Femur (tissue), 1 donor: ENCODE measurements at regions not wholly inside any gene's neighbourhood (a gene's known extent, or its start where the extent isn't known, plus 50 kb on each side); places are given as distances from the start of the nearest gene placed in this dataset.
"Not testable (repeated sequence)": the region's sequence is repeated elsewhere in the genome, so short reads cannot be mapped to it uniquely, and the experiment has no call there.

Experiments used
- DNase-seq: peaks from one replicate; pipeline ENCODE4 v3.0.0-alpha.2; 2017

DNA sequence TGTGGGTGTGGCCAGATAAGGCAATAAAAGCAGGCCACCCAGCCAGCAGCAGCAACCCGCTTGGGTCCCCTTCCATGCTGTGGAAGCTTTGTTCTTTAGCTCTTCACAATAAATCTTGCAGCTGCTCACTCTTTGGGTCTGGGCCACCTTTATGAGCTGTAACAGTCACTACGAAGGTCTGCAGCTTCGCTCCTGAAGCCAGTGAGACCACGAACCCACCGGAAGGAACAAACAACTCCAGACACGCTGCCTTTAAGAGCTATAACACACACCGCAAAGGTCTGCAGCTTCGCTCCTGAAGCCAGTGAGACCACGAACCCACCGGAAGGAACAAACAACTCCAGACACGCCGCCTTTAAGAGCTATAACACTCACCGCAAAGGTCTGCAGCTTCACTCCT, 172.1 kb upstream of the AGTR1 start:
- DNase-seq = not testable (repeated sequence)

DNA sequence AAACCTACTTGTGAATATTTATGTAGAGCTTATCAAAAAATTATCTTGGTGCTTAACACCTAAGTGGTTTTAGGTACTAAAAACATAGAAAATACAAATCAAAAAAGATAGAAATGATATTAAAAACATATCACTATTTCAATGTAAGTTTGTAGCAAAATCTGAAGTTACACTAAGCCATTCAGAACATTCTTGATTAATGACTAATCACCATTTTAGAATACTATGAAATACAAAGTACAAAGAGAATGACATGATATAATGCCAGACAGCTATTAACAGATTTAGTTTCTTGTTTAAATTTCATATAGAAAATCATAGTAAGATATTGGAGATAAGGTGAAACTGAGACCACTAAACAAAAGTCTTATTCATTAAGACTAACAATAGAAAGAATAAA, 169.7 kb upstream of the AGTR1 start:
- no peak for DNase-seq

GRCh38 chr3:148531836-148532235, 165.9 kb upstream of the AGTR1 start:
- no peak for DNase-seq

DNA sequence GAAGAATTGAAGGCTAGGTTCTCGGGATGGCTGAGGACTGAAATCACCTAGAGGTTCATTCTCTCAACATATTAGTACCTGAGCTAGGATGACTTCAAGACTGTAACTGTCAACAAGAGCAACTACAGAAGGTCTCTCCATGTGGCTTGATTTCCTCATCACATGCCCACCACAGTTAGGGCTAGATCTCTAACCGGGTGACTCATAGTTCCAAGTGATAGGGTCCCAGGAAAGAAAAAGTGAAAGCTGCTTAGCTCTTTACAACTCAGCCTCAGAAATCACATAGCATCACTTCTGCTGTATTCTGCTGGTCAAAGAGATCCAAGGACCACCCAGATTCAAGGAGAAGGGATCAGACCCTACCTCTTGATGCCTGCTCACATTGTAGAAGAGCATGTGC, 165.4 kb upstream of the AGTR1 start:
- no peak for DNase-seq

GRCh38 chr3:148532774-148533173, 164.9 kb upstream of the AGTR1 start:
- no peak for DNase-seq

GRCh38 chr3:148534089-148534988, 163.4 kb upstream of the AGTR1 start:
- no peak for DNase-seq

DNA sequence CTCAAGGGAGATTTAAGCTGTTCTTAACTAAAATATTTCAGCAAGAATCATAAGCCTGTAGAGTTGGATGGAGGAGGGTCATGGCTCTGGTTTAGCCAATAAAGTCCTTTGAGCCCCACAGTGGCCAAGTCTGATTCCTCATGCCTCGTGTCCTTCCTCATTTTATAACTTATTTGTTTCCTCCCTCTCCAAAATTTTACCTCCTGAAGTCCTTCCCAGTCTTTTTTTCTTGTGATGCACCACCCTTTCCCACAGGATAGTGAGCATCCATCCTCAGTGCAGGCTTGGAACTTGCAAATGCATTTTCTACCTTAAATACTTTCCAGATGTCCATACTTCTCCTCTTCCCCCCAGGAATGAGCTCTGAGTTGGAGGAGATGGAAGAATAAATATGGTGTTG, 162.7 kb upstream of the AGTR1 start:
- DNase-seq = peak; percentile 44

GRCh38 chr3:148540266-148540665, 157.4 kb upstream of the AGTR1 start:
- no peak for DNase-seq

DNA sequence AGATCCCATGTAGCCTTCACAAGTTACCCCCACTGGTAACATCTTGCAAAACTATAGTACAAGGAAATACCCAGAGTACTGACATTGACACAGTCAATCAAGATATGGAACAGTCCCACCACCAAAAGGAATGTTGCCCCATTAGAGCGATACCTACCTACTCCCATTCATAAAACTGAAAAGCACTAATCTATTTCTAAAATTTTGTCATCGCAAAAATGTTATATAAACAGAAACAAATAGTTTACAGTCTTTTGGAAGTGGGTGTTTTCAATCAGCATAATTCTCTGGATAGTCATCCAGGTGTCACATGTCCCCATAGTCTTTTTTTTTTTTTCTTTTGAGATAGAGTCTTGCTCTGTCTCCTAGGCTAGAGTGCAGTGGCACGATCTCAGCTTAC, 156.9 kb upstream of the AGTR1 start:
- DNase-seq = no peak

DNA sequence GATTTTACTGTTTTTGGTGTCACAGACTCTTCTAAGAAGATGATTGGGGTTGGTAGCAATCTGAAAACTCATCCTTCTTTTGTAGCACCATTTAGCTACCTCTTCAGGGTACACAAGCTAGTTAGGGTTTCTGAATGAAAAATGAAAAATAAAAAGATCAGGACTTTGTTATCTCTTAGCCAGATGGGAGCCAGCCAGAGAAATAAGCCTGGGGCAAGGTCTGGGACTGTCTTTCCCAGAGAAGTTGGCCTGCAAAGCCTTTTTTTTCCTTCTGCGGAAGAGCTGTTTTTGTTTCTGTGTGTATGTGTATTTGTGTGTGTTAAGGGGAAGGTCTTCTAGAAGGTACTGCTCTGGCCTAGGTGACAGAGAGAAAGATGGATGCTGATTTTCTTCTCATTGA, 150.7 kb upstream of the AGTR1 start:
- no peak for DNase-seq

- DNase-seq = no peak
These were observed 145.9 kb upstream of the AGTR1 start for GRCh38 chr3:148551767-148552260.

GRCh38 chr3:148554367-148554766, 143.3 kb upstream of the AGTR1 start:
- no peak for DNase-seq

DNA sequence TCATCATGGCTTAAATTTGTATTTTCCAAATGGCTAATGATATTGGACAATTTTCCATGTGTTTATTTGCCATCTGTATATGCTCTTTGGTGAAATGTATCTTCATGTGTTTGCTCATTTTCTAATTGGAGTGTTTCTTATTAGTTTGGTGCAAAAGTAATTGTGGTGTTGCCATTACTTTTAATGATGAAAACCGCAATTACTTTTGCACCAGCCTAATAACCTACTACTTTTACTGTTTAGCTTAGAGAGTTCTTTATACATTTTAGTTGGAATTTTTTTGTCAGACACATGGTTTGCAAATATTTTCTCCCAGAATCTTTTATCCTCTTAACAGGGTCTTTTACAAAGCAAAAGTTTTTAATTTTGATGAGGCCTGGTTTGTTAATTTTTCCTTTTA, 141.0 kb upstream of the AGTR1 start:
- DNase-seq = no peak

GRCh38 chr3:148577579-148577978, 120.1 kb upstream of the AGTR1 start:
- not testable (repeated sequence) for DNase-seq

DNA sequence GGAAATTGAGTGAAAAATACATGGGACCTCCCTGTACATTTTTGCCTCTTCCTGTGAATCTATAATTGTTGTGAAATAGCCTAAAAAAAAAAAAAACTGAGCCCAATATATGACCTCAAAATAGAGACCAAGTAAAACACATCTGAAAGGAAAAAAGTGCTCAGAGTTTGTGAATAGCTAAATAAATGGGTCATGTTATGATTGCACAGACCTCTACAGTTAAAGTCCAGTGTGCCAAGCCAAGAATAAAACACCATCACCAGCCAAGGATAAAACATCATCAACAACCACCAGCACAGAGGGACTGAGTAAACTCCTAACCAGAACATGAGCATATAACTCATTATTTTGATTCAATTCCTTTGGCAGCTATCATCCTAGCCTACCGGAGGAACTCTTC, 115.6 kb upstream of the AGTR1 start:
- DNase-seq = no peak

- DNase-seq = no peak
These were observed 113.9 kb upstream of the AGTR1 start for GRCh38 chr3:148583793-148584192.

DNA sequence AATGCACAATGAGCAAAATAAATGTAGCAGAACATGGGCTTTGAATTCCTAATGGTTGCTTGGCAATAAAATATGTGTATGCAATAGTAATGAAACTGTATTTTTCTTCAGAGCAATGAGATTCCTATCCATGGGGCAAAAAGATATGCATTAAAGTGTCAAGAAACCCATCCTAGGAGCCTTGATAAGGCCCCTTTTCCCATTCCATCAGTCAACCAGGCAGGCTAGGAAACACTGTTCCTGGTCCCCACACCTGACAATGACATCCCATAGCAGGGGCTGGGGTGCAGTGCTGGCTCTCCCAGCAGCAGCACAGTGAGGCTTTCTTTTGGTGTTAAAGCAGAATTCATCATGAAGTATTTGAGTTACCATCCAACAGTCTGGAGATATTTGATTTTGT, 113.3 kb upstream of the AGTR1 start:
- DNase-seq = no peak

DNA sequence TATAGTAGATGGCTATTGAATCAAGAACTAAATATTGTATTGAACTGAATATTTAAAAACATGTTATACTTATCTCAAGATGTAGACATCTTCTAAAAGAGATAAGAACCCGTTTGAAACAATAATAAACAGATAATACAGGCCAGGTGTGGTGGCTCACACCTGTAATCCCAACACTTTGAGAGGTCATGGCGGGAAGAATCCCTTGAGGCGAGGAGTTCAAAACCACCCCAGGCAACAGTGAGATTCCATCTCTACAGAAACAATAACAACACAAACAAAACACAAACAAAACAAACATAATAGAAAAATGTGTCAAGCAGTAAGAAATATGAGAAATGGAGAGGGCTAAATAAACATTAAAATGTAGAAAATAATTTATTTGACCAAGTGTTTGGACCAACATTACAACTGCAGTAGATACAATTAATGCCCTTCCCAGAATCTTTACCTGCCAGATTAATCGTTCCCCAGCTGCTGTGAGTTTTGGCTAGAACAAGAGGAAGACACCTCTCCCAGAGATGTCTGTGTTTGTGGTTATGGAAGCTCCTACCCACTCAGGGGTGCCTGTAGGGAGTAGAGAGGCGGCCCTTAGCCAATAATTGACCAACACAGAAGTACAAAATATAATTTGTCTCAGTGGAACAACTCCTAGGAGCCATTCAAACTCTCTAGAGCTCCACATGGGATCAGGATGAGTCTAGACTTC, 111.9 kb upstream of the AGTR1 start:
- DNase-seq = no peak

DNA sequence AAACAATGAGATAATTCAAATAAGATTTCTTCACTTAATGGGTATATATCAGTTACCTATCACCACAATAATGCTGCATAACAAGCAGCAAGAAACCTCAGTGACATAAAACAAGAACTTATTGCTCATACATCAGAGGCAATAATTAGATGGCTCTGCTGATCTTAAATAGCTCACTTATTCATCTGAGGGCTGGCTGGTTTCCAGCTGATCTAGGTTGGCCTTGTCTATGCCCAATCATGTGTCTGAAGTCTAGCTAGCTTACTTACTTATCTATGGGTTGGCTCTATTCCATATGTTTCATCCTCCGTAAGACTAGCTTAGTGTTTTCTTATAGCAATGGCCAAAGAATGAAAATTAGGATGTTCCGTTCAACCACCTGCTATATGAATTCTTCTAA, 109.4 kb upstream of the AGTR1 start:
- DNase-seq = no peak

- DNase-seq = no peak
These were observed 106.2 kb upstream of the AGTR1 start for GRCh38 chr3:148591525-148591924.

DNA sequence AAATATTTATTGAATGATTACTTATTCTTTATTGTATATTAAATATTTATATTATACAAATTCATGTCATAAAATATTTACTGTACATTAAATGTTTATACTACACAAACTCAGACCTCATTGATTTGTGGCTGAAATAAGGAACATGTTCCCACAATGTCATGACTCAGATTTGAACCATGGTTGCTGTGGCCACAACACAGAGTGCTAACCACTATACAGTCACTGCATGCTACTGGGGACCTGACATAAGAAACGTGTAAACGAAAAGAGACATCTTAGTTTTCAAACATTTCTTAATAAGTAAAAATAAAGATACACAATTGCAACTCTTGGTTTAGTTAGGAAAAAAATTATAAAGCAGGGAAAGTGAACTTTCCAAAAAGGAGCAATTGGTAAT, 99.1 kb upstream of the AGTR1 start:
- DNase-seq = no peak

DNA sequence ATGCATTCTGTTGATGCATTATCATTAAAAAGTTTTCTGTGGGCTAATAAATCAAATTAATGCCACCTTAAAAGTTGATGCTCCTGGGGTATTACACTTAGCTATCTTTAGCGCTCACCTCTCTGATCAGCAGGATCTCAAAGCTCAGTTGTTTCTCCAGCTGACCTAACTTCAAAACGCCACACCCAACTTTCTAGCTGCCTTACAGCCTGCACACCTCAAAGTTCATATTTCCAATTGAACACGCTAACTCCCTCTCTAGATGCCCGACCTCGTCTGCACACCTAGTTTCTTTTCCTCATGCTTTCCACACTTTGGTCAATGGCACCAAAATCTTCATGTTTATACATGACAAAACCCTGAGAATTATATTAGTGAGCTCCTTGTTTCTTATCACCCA, 98.2 kb upstream of the AGTR1 start:
- DNase-seq = no peak

GRCh38 chr3:148600440-148600839, 97.3 kb upstream of the AGTR1 start:
- DNase-seq = no peak
